Daoy (cell line): ENCODE measurements at regions not wholly inside any gene's neighbourhood (a gene's known extent, or its start where the extent isn't known, plus 50 kb on each side); places are given as distances from the start of the nearest gene placed in this dataset.
"Not testable (repeated sequence)": the region's sequence is repeated elsewhere in the genome, so short reads cannot be mapped to it uniquely, and the experiment has no call there.

Source experiments
- DNase-seq: peaks from one replicate; pipeline ENCODE4 v3.0.0-alpha.2; 2015; ENCODE audit warnings: low read depth

DNA sequence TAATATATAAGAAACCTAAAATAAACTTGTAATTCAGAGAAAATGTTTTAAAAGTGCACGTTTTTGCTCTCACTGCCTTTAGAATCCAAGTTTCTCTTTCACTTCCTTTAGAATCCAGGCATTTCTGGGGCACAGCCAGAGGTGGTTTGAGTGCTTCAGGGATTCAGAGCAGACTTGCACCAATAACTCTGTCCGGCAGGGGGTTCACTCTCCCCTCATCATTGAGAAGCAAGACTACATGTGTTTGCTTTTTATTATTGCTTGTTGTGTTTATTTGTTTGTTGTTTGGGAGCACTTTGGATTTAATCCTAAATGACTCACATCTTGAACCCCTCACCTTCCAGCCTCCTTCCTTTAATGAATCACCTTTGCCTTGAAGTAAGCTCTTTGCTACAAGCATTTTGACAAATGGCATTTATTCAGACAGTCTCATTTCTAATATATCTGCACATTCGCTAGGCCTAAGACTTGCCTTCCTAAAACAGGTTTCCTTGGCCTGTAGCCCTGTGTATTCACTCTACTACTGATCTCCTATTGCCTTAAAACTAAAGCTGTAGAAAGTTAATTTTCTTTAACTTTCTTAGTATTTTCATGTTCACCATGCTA, 233.5 kb upstream of the ATP5MC3 start:
- peak; percentile 75 for DNase-seq

DNA sequence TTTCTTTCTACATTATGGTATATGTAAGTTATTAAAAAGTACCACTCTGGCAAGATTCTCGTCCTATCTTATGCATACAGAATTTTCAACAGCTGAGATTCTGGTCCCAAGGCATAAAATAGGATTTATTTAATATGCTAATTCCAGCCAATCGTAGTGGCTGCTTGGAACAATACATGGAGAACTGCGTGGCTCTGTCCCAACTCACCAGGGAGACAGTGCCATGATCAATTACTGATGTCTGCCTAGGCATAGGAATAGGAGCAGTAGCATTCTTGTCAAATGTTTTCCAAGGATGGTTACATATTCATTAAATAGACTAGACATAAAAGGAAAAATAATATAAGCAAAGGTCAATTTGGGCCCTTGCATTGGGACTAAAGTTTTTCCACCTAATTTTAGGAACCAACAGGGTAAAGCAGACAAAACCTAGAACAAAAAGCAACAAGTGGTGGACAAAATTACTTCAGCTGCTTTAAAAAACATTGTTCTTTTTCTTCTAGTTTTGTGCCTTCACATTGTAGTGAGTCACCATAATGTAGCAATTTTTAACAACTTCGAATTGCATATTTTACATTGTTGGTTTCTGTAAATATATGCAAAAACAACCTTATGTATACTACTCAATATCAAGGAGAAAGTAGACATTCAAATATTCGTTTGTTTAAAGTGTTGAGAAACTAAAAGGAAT, 232.8 kb upstream of the ATP5MC3 start:
- DNase-seq: no peak

DNA sequence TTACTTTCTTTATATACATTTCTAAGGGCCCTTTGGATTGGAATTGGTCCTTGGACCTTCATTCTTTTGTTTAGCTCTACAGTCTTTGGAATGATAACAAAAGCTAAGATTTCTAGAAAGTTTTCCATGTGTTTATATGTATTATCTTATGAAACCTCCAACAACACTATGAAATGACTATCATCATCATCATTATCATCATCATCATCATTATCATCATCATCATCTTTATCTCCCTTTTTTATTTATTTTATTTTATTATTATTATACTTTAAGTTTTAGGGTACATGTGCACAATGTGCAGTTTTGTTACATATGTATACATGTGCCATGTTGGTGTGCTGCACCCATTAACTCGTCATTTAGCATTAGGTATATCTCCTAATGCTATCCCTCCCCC, 229.4 kb upstream of the ATP5MC3 start:
- DNase-seq: not testable (repeated sequence)

DNA sequence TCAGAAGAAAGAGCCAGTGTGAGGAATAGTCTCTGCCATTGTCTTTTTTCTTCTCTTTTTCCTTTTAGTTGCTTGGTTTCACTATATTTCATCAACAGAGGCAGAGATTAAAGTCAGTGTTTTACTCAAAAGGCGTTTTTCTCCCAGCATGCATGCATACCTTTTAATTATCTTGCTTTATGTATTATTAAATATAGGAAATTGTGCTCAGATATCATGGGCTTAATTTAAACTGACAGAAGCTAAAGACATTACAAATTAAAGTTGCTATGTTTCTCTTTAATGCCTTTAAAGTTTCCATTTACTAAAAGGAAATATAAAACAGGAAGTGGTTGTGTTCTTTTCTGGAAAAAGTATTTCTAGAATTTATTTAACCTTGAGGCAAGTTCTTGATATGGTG, 223.3 kb upstream of the ATP5MC3 start:
- no peak for DNase-seq

DNA sequence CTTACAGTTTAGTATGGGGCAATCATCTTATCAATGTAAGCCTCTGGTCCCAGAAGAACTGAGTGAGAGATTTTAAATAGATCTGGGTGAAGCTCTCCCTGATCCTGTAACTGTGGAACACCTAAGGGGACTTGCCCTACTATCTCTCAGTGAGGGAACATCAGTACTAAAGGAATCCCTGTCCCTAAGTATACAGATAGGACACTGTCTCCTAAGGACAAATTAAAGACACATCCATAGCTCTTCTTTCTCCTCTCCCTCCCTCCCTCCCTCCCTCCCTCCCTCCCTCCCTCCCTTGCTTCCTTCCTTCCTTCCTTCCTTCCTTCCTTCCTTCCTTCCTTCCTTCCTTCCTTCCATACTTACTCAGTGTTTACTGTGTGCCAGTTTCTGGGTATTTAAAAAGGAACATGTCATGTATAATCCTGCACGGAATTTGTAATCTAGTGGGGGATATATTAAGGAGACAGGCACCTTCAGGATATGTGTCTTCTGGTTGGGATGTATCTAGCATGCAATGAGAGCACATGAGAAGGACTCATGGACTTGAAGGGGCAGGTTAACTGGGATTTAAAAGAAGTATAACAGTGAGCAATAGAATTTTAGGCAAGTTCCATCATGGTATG, 222.2 kb upstream of the ATP5MC3 start:
- no peak for DNase-seq

DNA sequence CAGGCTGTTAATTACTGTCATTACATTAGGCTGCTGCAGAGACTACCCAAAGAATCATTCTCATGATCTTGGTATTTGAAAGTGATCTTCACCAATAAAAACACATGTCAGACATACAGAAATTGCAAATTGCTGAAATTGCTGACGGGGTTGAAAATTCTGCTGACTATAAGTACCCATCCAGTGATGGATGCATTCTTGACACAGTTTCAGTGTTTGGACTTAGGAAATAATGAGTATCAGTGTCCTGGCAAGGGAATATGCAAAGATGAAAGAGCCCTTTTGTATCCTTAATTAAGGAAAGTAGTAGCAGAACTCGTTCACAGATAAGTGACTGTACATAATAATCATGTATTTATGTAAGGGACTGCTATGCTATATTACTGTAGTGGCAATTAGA, 221.1 kb upstream of the ATP5MC3 start:
- no peak for DNase-seq

DNA sequence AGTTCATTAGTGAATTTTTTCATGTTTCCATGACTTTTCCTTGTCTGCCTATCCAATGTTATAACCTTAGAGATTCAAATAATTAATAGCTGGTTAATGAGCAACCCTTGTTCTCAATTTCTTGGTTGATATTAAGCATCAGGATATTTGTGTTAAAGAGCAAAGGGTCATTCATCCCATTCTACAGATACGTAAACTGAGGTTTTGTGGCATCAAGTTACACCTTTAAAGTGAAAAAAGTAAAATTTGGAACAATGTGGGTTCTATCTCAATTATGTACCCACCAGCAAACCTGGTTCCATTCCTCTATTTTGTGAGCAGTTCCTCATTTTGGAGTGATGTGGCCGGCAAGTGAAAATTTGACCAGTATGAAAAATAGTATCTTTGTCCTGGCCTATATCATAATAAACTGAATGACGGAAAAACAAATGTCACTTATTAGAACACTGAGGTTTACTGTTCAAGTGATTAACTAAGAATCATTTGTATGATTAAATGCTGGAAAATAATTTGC, 220.5 kb upstream of the ATP5MC3 start:
- no peak for DNase-seq

DNA sequence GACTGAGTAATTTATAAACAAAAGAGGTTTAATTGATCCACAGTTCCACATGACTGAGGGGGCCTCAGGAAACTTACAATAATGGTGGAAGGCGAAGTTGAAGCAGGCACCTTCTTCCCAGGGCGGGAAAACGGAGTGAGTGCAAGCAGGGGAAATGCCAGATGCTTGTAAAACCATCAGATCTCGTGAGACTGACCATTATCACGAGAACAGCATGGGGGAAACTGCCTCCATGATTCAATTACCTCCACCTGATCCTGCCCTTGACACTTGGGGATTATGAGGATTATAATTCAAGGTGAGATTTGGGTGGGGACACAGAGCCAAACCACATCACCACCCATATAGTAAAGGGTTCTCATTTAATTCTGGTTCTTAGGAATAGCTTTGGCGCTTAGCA, 219.5 kb upstream of the ATP5MC3 start:
- no peak for DNase-seq

DNA sequence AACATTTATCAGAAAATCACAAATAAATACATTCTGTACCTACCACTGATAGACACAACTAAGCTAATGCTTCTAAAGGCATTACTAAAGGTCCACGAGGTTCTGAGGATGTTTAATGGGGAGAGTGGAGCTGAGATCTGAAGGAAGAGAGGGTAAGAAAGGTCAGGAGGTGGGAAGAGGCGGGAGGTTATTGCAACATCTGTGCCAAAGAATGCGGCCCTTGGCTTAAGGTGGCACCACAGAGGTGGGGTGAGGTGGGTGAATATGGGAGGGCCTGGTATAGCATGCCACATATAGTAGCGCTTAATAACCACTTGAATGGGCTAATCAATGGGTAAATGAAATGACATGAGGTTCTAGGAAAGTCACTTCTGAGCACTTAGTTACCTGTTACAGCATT, 217.8 kb upstream of the ATP5MC3 start:
- no peak for DNase-seq

DNA sequence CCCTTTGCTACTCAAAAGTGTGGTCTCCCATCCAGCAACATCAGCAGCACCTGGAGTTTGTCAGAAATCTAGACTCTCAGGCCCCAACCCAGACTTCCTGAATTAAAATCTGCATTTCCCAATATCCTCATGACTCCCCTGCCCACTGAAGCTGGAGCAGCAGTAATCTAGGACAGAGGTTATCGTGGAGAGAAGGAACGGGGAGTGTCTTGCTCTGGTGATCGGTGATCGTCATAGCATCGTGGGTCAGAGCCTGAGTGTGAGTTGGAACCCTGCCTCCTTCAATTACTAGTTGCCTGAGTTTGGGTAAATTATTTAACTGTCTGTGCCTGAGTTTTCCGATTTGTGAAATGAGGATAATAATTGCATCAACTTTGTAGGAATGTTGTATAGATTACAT, 217.3 kb upstream of the ATP5MC3 start:
- no peak for DNase-seq

DNA sequence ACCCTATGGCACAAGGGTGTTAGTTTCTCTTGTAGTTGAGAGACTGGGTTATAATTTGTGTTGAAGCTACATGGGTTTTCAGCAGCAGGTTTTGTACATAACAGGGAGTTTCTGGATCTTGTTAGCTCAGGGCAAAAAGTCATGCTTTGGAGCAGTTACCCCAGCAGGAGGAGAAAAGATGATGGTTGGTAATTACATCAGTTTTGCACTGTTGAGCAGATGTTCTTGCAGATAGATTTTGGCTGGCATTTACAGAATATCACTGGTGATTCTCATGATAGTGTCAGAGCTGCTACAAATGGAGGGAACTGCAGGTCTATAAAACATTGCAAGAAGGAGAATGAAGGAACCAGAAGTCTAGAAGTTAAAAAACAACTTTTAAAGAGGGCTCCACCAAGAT, 215.2 kb upstream of the ATP5MC3 start:
- no peak for DNase-seq

DNA sequence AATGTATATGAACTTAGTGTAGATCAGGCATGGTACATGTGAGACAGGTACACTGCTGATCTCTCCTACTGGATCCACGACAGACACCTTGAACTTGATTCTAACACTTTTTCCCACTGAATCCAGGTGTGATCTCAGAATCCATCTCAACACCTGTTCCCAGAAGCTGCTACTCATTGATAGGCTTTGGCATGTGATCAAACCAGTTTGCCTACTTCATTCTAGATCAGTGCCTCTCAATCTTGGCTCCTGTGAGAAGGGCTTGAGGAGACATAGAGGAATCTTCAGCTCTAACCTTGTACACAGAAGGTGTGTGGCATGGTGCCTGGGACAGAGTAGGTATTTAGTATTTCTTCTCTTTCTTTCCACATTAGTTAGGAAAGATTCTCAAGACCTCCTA, 212.3 kb upstream of the ATP5MC3 start:
- DNase-seq: no peak

DNA sequence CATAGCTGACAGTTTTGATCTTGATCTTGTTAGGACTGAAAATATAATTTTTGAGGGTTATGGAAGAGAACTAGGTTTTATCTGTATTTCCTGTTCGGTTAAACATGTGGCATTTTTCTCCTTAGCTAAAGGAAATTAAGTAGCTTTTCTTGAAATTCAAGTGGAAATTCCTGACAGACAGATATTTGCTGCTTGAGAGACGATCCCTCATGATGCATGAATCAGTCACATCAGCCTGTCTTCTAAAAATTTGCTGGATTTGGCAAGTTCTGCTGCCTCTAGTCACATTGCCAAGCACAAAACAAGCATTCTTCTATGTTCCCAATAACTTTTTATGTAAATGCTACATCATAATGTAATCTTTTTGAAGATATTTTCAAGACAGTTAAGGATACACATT, 201.8 kb upstream of the ATP5MC3 start:
- DNase-seq: no peak

DNA sequence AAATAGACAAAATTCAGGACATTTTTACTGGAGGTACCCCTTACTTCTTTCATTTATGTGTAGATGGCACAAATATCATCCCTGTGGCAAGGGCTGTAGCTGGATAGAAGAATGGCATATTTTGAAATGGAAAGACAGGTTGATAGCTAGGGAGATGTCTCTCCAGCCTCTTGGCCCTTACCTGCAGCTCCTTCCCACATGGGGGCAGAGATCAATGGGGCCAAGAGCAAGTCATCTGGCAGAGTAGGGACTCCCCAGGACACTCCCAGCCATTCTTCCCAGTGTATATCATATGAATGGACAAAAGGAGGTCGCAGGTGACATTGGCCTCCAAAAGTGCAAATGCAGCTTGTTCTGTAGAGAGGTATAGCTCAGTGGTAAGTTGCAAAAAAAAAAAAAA, 192.2 kb upstream of the ATP5MC3 start:
- DNase-seq: no peak

DNA sequence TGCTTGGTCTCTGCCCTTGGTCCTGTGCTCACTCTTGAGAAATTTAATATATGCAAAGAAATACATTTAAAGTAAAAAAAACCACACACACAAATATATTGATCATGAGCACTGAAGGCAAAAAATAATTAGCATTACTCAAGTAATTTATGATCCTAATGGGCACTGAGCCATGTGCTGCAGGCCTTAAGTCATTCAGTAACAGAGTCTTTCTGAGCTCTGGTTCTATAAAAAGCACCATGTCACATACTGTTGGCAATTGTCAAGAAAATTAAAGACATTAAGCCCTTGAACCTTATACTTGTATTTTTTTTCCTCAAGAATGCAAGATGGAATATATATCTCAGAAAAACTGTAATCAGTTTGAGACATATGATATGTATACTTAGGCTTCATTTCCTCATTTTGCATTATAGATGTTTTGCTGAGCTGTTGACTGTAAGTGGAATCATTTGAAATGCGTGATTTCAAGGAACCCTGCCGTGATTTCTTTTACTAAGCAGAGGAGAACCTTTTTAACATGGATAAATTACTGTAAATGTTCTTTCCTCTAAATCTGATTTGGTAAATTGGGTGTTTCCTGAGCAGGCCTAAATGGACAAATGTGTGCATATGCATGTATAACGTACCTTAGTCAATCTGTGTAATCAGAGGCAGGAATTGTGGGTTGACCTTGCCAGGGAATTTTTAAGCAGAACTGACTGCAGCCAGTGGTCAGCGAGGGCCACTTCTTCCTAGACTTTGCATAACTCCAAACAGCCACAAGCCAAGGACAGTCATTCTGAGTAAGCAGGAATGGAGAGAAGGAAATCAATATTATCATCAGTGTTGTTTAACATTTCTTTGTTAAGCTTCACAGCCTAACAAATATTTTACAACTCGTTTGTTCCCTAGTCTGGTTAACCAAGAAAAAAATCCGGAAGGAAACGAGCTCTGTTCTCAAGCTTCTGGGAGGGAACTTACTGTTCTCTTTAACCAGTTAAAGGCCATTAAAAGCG, 191.5 kb upstream of the ATP5MC3 start:
- peak; percentile 43 for DNase-seq

DNA sequence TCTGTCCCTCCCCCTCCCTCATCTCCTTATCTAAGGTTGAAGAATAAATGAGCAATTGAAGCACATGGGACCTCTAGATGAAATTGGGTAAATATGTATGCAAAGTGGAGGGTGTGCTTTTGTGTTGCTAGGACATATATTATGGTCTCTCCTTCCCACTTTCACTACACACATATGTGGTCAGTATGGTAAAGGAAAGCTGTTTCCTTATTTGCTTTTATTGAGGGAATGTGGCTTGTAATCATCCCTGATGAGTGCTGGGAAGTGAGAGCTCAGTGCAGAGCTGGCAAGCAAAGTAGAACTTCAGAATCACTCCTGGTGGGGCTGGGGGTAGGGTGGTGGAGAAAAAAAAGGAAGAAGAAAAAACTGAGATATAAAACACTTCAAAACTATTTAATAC, 189.9 kb upstream of the ATP5MC3 start:
- no peak for DNase-seq

DNA sequence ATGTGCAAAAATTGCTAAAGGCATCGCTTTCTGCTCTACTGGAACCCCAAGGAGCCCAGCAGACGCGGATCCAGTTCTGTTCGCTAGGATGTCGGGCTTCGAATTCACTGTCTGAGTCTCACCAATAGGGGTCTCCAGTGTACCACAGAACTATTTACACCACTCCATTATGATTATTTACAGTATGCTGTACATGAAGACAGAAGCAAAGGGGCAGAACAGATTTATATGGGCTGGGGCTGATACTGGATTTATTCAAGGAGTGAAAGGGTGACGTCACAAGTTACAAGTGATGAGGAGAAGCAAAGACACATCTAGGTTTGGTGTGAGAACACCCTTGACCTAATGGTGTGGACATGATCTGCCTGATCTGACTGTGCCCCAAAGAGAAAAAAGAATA, 185.3 kb upstream of the ATP5MC3 start:
- peak; percentile 53 for DNase-seq

DNA sequence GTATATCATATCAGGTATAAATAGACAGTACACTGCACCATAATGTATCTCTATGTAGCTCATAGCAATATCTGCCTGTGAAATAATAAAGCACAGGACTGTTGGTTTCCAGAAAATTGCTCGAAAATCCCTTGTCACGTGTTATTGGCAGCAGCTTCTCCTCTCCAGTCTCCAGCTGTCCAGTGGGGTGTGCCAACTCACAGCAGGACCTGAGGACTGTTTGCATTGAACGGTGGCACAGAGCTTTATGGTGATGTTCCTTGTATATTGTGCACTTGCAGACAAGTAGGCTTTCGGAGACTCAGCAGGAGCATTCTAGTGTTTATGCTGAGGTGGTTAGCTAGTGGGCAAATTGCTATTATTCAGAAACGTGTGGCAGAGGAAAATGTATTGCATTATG, 182.2 kb upstream of the ATP5MC3 start:
- no peak for DNase-seq

DNA sequence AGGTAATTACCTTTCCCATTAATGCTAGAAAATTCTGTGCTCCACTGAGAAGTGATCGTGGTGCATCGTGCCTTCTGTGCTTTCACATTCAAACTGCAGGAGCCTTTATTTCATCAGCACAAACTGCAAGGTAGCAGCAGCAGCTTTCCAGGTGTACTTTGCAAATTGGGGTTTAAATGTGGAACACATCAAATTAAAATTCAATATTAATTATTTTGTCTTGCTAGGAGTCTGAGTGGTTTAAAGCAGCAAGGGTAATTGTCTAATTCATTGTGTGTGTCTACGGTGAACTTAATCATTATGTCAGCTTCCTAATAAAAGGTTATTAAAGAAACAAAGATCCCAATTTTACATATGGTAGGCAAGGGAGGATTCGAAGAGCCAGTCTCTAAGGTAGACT, 180.8 kb upstream of the ATP5MC3 start:
- DNase-seq: no peak

DNA sequence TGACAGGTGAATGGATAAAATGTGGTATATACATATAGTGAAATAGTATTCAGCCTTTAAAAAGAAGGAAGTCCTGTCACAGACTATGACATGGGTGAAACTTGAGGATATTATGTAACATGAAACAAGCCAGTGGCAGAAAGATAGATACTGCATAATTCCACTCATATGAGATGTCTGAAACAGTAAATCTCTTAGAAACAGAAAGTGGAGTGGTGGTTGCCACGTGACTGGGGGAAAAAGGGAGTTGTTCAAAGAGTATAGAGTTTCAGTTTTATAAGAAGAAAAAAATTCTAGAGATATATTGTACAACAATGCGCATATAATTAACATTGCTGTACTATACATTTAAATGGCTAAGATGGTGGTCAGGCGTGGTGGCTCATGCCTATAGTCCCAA, 178.2 kb upstream of the ATP5MC3 start:
- no peak for DNase-seq

DNA sequence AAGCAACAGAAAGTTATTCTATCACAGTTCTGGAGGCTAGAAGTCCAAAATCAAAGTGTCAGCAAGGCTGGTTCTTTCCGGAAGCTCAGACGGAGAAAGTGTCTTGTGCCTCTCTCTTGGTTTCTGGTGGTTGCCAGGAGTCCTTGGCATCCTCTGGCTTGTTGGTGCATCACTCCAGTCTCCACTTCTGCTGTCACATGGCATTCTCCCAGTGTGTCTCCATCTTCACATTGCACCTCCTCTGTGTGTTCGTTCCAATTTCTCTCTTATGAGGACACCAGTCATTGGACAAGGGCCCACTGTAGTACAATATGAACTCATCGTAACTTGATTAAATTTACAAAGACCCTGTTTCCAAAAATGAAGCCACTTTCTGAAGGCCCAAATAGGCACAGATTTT, 175.4 kb upstream of the ATP5MC3 start:
- no peak for DNase-seq

DNA sequence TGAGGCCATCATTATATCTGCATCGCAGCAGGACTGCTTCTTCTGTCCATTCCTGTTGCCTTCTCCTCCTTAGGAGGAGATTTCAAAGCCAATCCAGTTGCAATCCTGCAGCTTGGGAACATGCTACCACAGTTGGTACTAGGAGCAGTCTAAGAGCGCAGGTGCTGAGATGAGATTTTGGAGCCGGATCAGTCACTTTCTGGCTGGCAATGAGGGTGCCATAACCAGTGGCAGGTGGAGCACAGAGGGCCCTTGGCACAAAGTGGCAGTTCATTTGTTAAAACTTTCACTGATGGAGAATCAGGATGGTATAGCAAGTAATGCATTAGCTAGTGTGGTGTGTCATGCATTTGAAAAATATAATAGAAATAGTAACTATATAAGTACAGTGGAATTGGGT, 173.7 kb upstream of the ATP5MC3 start:
- no peak for DNase-seq
